ENCODE measurements at regions not wholly inside any gene's neighbourhood (a gene's known extent, or its start where the extent isn't known, plus 50 kb on each side); places are given as distances from the start of the nearest gene placed in this dataset.

GRCh38 chr3:134427400-134428111, 53.3 kb upstream of the AMOTL2 start:
- peak in 2 of 3 donors; percentile 48 to 99 for DNase-seq

- no peak for DNase-seq
These were observed 52.5 kb upstream of the AMOTL2 start for GRCh38 chr3:134426660-134427181.

GRCh38 chr3:134425943-134426342, 51.7 kb upstream of the AMOTL2 start:
- DNase-seq = no peak
